PFSK-1 (cell line): ENCODE measurements at regions not wholly inside any gene's neighbourhood (a gene's known extent, or its start where the extent isn't known, plus 50 kb on each side); places are given as distances from the start of the nearest gene placed in this dataset.

Experiments used
- FOXP2 ChIP-seq: optimal IDR thresholded peaks from 2 replicates; pipeline ENCODE3; 2011; ENCODE audit warnings: borderline replicate concordance, control low read depth, inconsistent platforms; ENCODE audit not compliant: insufficient read depth; ENCODE audit errors: extremely low read length, extremely low read depth
- POLR2AphosphoS5 ChIP-seq: IDR thresholded peaks from 2 replicates; pipeline ENCODE4 v1.6.1; 2012; ENCODE audit warnings: low read depth, mild to moderate bottlenecking, control low read depth, low read length, moderate library complexity
- SIN3A ChIP-seq: IDR thresholded peaks from 2 replicates; pipeline ENCODE4 v1.6.1; 2012; ENCODE audit warnings: mild to moderate bottlenecking, low read length, moderate library complexity, borderline replicate concordance; ENCODE audit not compliant: insufficient read depth
- TAF1 ChIP-seq: IDR thresholded peaks from 2 replicates; pipeline ENCODE4 v1.6.1; 2012; ENCODE audit warnings: low read length, control low read depth, borderline replicate concordance; ENCODE audit not compliant: insufficient read depth
- TF ChIP-seq, protein P1 (sequence below), 2 experiments: IDR thresholded peaks; 2 replicates each; pipeline versions ENCODE4 v1.6.1 to v1.8.0; 2011 to 2012; ENCODE audit warnings: low read depth in 2 of 2, low read length in 2 of 2, control low read depth in 1 of 2, inconsistent platforms in 1 of 2, mild to moderate bottlenecking in 1 of 2, moderate library complexity in 1 of 2; ENCODE audit not compliant: insufficient read depth in 1 of 2

- TF ChIP-seq TAF1 (no peak), POLR2AphosphoS5 (no peak), SIN3A (no peak), FOXP2 (no peak)
- TF ChIP-seq, protein P1, sequence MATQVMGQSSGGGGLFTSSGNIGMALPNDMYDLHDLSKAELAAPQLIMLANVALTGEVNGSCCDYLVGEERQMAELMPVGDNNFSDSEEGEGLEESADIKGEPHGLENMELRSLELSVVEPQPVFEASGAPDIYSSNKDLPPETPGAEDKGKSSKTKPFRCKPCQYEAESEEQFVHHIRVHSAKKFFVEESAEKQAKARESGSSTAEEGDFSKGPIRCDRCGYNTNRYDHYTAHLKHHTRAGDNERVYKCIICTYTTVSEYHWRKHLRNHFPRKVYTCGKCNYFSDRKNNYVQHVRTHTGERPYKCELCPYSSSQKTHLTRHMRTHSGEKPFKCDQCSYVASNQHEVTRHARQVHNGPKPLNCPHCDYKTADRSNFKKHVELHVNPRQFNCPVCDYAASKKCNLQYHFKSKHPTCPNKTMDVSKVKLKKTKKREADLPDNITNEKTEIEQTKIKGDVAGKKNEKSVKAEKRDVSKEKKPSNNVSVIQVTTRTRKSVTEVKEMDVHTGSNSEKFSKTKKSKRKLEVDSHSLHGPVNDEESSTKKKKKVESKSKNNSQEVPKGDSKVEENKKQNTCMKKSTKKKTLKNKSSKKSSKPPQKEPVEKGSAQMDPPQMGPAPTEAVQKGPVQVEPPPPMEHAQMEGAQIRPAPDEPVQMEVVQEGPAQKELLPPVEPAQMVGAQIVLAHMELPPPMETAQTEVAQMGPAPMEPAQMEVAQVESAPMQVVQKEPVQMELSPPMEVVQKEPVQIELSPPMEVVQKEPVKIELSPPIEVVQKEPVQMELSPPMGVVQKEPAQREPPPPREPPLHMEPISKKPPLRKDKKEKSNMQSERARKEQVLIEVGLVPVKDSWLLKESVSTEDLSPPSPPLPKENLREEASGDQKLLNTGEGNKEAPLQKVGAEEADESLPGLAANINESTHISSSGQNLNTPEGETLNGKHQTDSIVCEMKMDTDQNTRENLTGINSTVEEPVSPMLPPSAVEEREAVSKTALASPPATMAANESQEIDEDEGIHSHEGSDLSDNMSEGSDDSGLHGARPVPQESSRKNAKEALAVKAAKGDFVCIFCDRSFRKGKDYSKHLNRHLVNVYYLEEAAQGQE (IDR thresholded peaks at IDR 0.05; ENCODE audit: insufficient read depth in 1 of 2, low read depth in 2 of 2, low read length in 2 of 2) = no peak
Observed at GRCh38 chr1:69328186-69328585, 239.5 kb upstream of the LRRC7 start.

DNA sequence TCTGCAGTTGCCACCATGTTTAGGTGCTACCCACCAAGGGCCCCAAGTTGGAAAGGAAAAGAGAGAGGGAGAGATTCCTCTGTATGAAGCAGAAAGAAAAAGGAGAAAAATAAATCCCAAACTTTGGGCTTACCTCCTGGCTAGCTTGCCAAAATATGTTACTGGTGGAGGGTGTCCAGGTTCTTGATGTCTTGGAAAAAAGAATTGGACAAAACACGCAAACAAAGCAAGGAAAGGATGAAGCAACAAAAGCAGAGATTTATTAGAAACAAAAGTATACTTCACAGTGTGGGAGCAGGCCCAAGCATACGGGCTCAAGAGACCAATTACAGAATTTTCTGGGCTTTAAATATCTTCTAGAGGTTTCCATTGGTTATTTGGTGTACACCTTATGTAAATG lies 204.5 kb upstream of the LRRC7 start:
- TF ChIP-seq FOXP2 (no peak), TAF1 (no peak), SIN3A (no peak)

GRCh38 chr1:69373520-69373919 lies 194.2 kb upstream of the LRRC7 start:
- TF ChIP-seq TAF1 (no peak), SIN3A (no peak), POLR2AphosphoS5 (no peak), FOXP2 (no peak)

DNA sequence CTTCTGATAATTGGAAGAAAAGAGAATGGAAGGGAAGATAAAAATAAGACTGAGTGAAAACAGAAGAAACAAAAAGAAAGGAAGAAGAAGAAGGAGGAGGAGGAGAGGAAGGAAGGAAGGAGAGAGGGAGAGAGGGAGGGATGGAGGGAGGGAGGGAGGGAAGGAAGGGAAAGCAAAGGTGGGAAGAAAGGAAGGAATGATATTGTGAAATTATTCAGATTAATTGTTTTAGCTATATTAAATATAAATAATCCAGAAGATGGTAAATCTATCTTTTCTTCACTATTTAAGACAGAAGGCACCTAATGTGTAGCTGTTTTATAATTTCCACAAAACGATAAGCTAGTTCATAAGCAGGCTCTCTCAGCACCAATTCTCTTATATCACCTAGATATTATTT lies 191.3 kb upstream of the LRRC7 start:
- TF ChIP-seq POLR2AphosphoS5 = no peak
- no peak for TF ChIP-seq TAF1
- TF ChIP-seq, protein P1 (IDR thresholded peaks at IDR 0.05; ENCODE audit: insufficient read depth in 1 of 2, low read depth in 2 of 2, low read length in 2 of 2) = no peak
- no peak for TF ChIP-seq FOXP2

DNA sequence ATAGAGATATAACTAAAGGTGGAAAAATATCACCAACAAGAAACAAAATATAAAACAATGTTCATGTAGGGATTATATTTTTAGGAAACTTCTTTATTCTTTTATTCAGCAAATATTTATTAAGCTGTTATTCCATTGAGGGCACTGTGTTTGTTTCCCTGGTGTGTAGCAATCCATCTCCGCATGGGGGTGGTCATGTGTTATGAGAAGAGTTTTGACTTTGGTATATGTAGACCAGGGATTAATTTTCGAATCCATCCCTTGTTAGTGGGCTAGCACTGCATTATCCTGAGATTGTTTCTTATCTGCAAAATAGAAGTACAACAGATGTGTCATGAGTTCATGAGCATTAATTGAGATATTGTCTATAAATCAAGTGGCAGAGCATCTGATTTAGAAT lies 190.2 kb upstream of the LRRC7 start:
- TF ChIP-seq, protein P1 (IDR thresholded peaks at IDR 0.05; ENCODE audit: insufficient read depth in 1 of 2, low read depth in 2 of 2, low read length in 2 of 2) = no peak
- TF ChIP-seq SIN3A (no peak), TAF1 (no peak), POLR2AphosphoS5 (no peak)

GRCh38 chr1:69388044-69388443 lies 179.7 kb upstream of the LRRC7 start:
- TF ChIP-seq TAF1 (no peak), FOXP2 (no peak), SIN3A (no peak), POLR2AphosphoS5 (no peak)
- TF ChIP-seq, protein P1 (IDR thresholded peaks at IDR 0.05; ENCODE audit: insufficient read depth in 1 of 2, low read depth in 2 of 2, low read length in 2 of 2) = no peak
